Activated T-helper 2 cell treated with anti-CD3 and anti-CD28 coated beads, Interferon-gamma antibody, Interleukin-2, Interleukin-4, amounts not matched to agents 10 μg/mL and 5 μg/mL and 100 μg/mL, durations not matched to agents 14 hours and 24 hours and 36 hours (primary cell): ENCODE measurements at regions not wholly inside any gene's neighbourhood (a gene's known extent, or its start where the extent isn't known, plus 50 kb on each side); places are given as distances from the start of the nearest gene placed in this dataset.
"Not testable (repeated sequence)": the region's sequence is repeated elsewhere in the genome, so short reads cannot be mapped to it uniquely, and the experiment has no call there.

Experiments
- DNase-seq: peaks from one replicate; pipeline ENCODE4 v3.0.0; 2021; ENCODE audit warnings: low spot score
- H3K27ac Mint-ChIP-seq: one replicate; pipeline ENCODE4 v1.8.0; 2021; ENCODE audit warnings: mixed read lengths
- H3K27me3 Mint-ChIP-seq: one replicate; pipeline ENCODE4 v1.8.0; 2021; ENCODE audit warnings: low read depth, mixed read lengths
- H3K36me3 Mint-ChIP-seq: one replicate; pipeline ENCODE4 v1.8.0; 2021; ENCODE audit warnings: low read depth, mixed read lengths
- H3K4me1 Mint-ChIP-seq: one replicate; pipeline ENCODE4 v1.8.0; 2021; ENCODE audit warnings: low read depth, mixed read lengths
- H3K4me3 Mint-ChIP-seq: one replicate; pipeline ENCODE4 v1.8.0; 2021; ENCODE audit warnings: low read depth, mild to moderate bottlenecking, moderate library complexity, mixed read lengths
- H3K9me3 Mint-ChIP-seq: one replicate; pipeline ENCODE4 v1.8.0; 2021; ENCODE audit warnings: mixed read lengths
- intact Hi-C: fragments of 100-400 bp; cut with micrococcal nuclease; formaldehyde crosslinking; loops from one replicate; pipeline ENCODE4 v1.15.1; 2023

DNA sequence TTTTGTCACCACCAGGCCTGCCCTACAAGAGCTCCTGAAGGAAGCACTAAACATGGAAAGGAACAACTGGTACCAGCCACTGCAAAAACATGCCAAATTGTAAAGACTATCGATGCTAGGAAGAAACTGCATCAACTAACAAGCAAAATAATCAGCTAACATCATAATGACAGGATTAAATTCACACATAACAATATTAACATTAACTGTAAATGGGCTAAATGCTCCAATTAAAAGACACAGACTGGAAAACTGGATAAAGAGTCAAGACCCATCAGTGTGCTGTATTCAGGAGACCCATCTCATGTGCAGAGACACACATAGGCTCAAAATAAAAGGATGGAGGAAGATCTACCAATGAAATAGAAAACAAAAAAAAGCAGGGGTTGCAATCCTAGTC lies 95.9 kb upstream of the FGF13 start:
- H3K27me3 Mint-ChIP-seq, H3K4me1 Mint-ChIP-seq, DNase-seq, H3K9me3 Mint-ChIP-seq, intact Hi-C loops, H3K36me3 Mint-ChIP-seq, H3K27ac Mint-ChIP-seq, H3K4me3 Mint-ChIP-seq: not testable (repeated sequence)

GRCh38 chrX:138794246-138794645 lies 82.7 kb upstream of the FGF13 start:
- H3K4me1 Mint-ChIP-seq, result no peaks in the 10 kb centered on the region
- intact Hi-C loops, result no loop called here
- no peaks in the 10 kb centered on the region for H3K36me3 Mint-ChIP-seq
- H3K4me3 Mint-ChIP-seq, result no peak overlapping the region
- no peaks in the 10 kb centered on the region for H3K27me3 Mint-ChIP-seq
- H3K27ac Mint-ChIP-seq, result no peak overlapping the region
- no peak for DNase-seq
- H3K9me3 Mint-ChIP-seq, result no peaks in the 10 kb centered on the region

- H3K27ac Mint-ChIP-seq, result no peak overlapping the region
- no peak overlapping the region for H3K4me3 Mint-ChIP-seq
- intact Hi-C loops, result no loop called here
- H3K36me3 Mint-ChIP-seq, result no peaks in the 10 kb centered on the region
- H3K9me3 Mint-ChIP-seq, result no peaks in the 10 kb centered on the region
- H3K4me1 Mint-ChIP-seq, result no peaks in the 10 kb centered on the region
- H3K27me3 Mint-ChIP-seq, result no peaks in the 10 kb centered on the region
- DNase-seq, result no peak
Observed at GRCh38 chrX:138791551-138791950, 80.0 kb upstream of the FGF13 start.

DNA sequence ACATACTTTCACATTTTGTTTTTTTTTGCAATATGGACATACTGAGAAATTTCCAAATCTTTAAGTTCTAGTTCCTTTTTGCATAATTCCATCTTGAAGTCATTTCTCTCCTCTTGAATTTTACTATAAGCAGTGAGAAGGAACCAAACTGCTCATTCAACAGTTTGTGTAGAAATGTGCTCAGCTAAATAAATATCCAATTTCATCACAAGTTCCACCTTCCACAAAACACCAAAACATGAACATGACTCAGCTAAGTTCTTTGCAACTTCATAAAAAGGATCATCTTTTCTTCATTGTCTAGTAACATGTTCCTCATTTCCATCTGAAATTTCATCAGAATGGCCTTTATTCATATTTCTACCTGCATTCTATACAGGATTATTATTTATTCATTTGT lies 77.3 kb upstream of the FGF13 start:
- Mint-ChIP-seq H3K9me3 (peaks cover 9% of the 10 kb centered on the region), H3K27me3 (no peaks in the 10 kb centered on the region)

DNA sequence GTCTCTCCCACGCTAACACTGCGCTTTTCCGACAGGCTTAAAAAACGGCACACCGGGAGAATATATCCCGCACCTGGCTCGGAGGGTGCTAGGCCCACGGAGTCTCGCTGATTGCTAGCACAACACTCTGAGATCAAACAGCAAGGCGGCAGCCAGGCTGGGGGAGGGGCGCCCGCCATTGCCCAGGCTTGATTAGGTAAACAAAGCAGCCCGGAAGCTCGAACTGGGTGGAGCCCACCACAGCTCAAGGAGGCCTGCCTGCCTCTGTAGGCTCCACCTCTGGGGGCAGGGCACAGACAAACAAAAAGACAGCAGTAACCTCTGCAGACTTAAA lies 67.0 kb upstream of the FGF13 start:
- H3K27ac Mint-ChIP-seq, H3K27me3 Mint-ChIP-seq, H3K4me1 Mint-ChIP-seq, DNase-seq, H3K9me3 Mint-ChIP-seq, H3K4me3 Mint-ChIP-seq, H3K36me3 Mint-ChIP-seq: not testable (repeated sequence)
- intact Hi-C loops, result loop anchor here (10.0 kb wide), 1 partner anchor 1186 kb away; the partner anchor contains the start of gene CXorf66

More for the DNA sequence above, 77.3 kb upstream of the FGF13 start:
- Mint-ChIP-seq H3K36me3 (no peaks in the 10 kb centered on the region), H3K27ac (no peak overlapping the region), H3K4me3 (no peak overlapping the region), H3K4me1 (no peaks in the 10 kb centered on the region)
- intact Hi-C loops, result no loop called here
- DNase-seq, result no peak

DNA sequence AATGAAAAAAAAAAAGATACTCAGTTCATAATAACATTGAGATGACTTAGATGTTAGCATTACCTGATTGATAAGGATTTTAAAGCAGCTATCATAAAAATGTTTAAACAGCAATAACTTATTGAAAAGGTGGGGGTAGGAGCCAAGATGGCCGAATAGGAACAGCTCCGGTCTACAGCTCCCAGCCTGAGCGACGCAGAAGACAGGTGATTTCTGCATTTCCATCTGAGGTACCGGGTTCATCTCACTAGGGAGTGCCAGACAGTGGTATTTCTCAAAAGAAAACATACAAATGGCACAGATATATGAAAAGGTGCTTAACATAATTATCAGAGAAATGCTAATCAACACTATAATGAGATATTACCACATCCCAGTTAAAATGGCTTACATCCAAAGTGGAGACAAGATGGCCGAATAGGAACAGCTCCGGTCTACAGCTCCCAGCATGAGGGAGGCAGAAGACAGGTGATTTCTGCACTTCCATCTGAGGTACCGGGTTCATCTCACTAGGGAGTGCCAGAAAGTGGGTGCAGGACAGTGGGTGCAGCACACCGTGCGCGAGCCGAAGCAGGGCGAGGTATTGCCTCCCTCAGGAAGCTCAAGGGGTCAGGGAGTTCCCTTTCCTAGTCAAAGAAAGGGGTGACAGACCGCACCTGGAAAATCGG lies 66.5 kb upstream of the FGF13 start:
- not testable (repeated sequence) for H3K27ac Mint-ChIP-seq, H3K9me3 Mint-ChIP-seq, H3K36me3 Mint-ChIP-seq, H3K4me1 Mint-ChIP-seq, H3K4me3 Mint-ChIP-seq, H3K27me3 Mint-ChIP-seq, DNase-seq
- intact Hi-C loops, result loop anchor here (10.0 kb wide), 1 partner anchor 1187 kb away; the partner anchor contains the start of gene CXorf66

GRCh38 chrX:138777230-138777629 lies 65.7 kb upstream of the FGF13 start:
- DNase-seq, result no peak
- Mint-ChIP-seq H3K9me3 (no peaks in the 10 kb centered on the region), H3K27me3 (no peaks in the 10 kb centered on the region), H3K4me1 (no peaks in the 10 kb centered on the region), H3K4me3 (no peak overlapping the region), H3K36me3 (no peaks in the 10 kb centered on the region), H3K27ac (no peak overlapping the region)
- intact Hi-C loops, result loop anchor here (10.0 kb wide), 1 partner anchor 1188 kb away; the partner anchor contains the start of gene CXorf66

DNA sequence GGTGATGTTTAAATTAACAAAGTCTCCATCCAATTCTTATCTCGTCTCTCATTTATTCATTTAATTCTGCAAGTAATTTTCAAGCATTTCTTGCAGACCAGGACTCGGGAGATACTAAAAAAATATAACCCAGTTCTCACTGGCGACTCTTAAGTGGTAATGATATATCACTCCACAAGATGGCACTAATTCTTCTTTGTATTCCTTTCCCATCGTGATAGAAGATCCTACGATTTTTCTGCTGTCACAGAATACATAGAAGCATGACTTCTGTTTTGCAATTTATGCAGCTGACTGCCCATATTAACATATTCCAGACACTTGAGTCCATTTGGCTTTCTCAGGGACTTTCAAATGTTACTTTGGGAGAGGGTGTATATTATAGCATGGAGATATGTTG lies 64.0 kb upstream of the FGF13 start:
- Mint-ChIP-seq H3K4me1 (no peaks in the 10 kb centered on the region), H3K36me3 (no peaks in the 10 kb centered on the region), H3K27me3 (no peaks in the 10 kb centered on the region), H3K27ac (no peak overlapping the region), H3K4me3 (no peak overlapping the region), H3K9me3 (no peaks in the 10 kb centered on the region)
- no peak for DNase-seq
- intact Hi-C loops, result loop anchor here (10.0 kb wide), 1 partner anchor 1189 kb away; the partner anchor contains the start of gene CXorf66

GRCh38 chrX:138771047-138771446 lies 59.5 kb upstream of the FGF13 start:
- no peak for DNase-seq
- Mint-ChIP-seq H3K36me3 (no peaks in the 10 kb centered on the region), H3K27ac (no peak overlapping the region), H3K27me3 (no peaks in the 10 kb centered on the region), H3K9me3 (no peaks in the 10 kb centered on the region), H3K4me1 (no peaks in the 10 kb centered on the region), H3K4me3 (no peak overlapping the region)
- intact Hi-C loops, result loop anchor here (10.0 kb wide), 1 partner anchor 1194 kb away; the partner anchor contains the start of gene CXorf66

GRCh38 chrX:138769918-138770317 lies 58.4 kb upstream of the FGF13 start:
- no peak overlapping the region for H3K27ac Mint-ChIP-seq
- H3K4me1 Mint-ChIP-seq, result no peaks in the 10 kb centered on the region
- no peak for DNase-seq
- H3K9me3 Mint-ChIP-seq, result no peaks in the 10 kb centered on the region
- intact Hi-C loops, result loop anchor here (10.0 kb wide), 1 partner anchor 1195 kb away; the partner anchor contains the start of gene CXorf66
- no peak overlapping the region for H3K4me3 Mint-ChIP-seq
- H3K36me3 Mint-ChIP-seq, result no peaks in the 10 kb centered on the region
- H3K27me3 Mint-ChIP-seq, result no peaks in the 10 kb centered on the region

GRCh38 chrX:138765051-138765450 lies 53.5 kb upstream of the FGF13 start:
- no peak for DNase-seq
- no peak overlapping the region for H3K27ac Mint-ChIP-seq
- intact Hi-C loops, result no loop called here
- no peaks in the 10 kb centered on the region for H3K9me3 Mint-ChIP-seq
- H3K4me3 Mint-ChIP-seq, result no peak overlapping the region
- no peaks in the 10 kb centered on the region for H3K27me3 Mint-ChIP-seq
- H3K4me1 Mint-ChIP-seq, result no peaks in the 10 kb centered on the region
- H3K36me3 Mint-ChIP-seq, result no peaks in the 10 kb centered on the region

DNA sequence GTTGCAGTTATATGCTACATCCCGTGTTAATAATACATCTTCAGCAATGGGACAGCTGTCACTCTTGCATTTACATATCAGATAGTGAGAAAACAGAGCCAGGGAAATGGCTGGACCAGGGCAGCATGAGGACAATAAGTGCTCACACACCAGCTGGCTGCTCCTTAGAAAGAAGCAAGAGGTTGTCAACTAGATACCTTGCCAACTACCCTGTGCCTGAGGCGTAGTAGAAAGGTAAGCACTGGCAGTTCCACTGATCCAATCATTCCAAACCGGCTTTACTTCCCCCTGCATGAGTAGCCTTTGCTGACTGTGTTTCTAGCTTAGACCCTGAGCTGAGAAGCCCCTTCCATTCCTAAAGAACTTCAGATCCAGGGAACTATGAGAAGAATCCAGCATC lies 52.2 kb upstream of the FGF13 start:
- H3K27me3 Mint-ChIP-seq, result no peaks in the 10 kb centered on the region
- no peak overlapping the region for H3K27ac Mint-ChIP-seq
- no peak overlapping the region for H3K4me3 Mint-ChIP-seq
- intact Hi-C loops, result no loop called here
- no peaks in the 10 kb centered on the region for H3K4me1 Mint-ChIP-seq
- H3K36me3 Mint-ChIP-seq, result no peaks in the 10 kb centered on the region
- no peaks in the 10 kb centered on the region for H3K9me3 Mint-ChIP-seq
- no peak for DNase-seq

- no peak overlapping the region for H3K27ac Mint-ChIP-seq
- intact Hi-C loops, result no loop called here
- no peak overlapping the region for H3K4me3 Mint-ChIP-seq
- H3K4me1 Mint-ChIP-seq, result no peaks in the 10 kb centered on the region
- DNase-seq, result no peak
- no peaks in the 10 kb centered on the region for H3K36me3 Mint-ChIP-seq
- no peaks in the 10 kb centered on the region for H3K9me3 Mint-ChIP-seq
- H3K27me3 Mint-ChIP-seq, result no peaks in the 10 kb centered on the region
Observed at GRCh38 chrX:138761380-138761779, 49.9 kb upstream of the FGF13 start.
